H1 (cell line): ENCODE measurements at regions not wholly inside any gene's neighbourhood (a gene's known extent, or its start where the extent isn't known, plus 50 kb on each side); places are given as distances from the start of the nearest gene placed in this dataset.
A peak's percentile ranks its signal among the peaks of the same experiment; 100 is the strongest.

ENCODE experiments used
- CTCF ChIA-PET: fragments of 300-600 bp; sonication (Branson Sonifier 250); formaldehyde crosslinking; loops from one replicate; lab custom pipeline; 2021; ENCODE audit not compliant: partially characterized antibody; lab: Charles Lee
- POLR2A ChIA-PET: fragments of 300-600 bp; sonication (Branson Sonifier 250); formaldehyde crosslinking; loops from one replicate; lab custom pipeline; 2021; ENCODE audit warnings: inconsistent platforms; ENCODE audit not compliant: partially characterized antibody; lab: Charles Lee
- DNase-seq, 2 experiments: peaks; one replicate each; pipeline versions ENCODE4 v3.0.0 to v3.0.0-alpha.2; 2010 to 2022; ENCODE audit warnings: low spot score in 2 of 2, low read depth in 1 of 2, mixed read lengths in 1 of 2
- FAIRE-seq: peaks from 2 replicates; lab custom pipeline; 2011; peaks lifted over from hg19 to GRCh38; lab: Jason Lieb, UNC
- H2AFZ ChIP-seq: 2 replicates; pipeline ENCODE4 v1.8.1; 2012; ENCODE audit warnings: low read length, inconsistent platforms
- H2AK5ac ChIP-seq: 2 replicates; pipeline ENCODE4 v1.6.1; 2013; ENCODE audit warnings: low read depth, low read length
- H2BK120ac ChIP-seq: replicated peaks from 2 replicates; pipeline ENCODE3; 2013; ENCODE audit warnings: low read depth, low read length, inconsistent platforms
- H2BK12ac ChIP-seq: 2 replicates; pipeline ENCODE4 v1.6.1; 2013; ENCODE audit warnings: low read depth, low read length
- H2BK15ac ChIP-seq: 2 replicates; pipeline ENCODE4 v1.6.1; 2013; ENCODE audit warnings: low read length
- H2BK20ac ChIP-seq: 2 replicates; pipeline ENCODE4 v1.6.1; 2013; ENCODE audit warnings: low read length
- H2BK5ac ChIP-seq: 2 replicates; pipeline ENCODE4 v1.6.1; 2013; ENCODE audit warnings: low read depth, low read length
- H3K14ac ChIP-seq: 2 replicates; pipeline ENCODE4 v1.6.1; 2013; ENCODE audit warnings: inconsistent platforms; ENCODE audit not compliant: insufficient read length
- H3K18ac ChIP-seq: 2 replicates; pipeline ENCODE4 v1.6.1; 2013; ENCODE audit warnings: low read length; ENCODE audit errors: extremely low read depth
- H3K23ac ChIP-seq: 2 replicates; pipeline ENCODE4 v1.6.1; 2013; ENCODE audit warnings: inconsistent platforms; ENCODE audit not compliant: insufficient read length
- H3K23me2 ChIP-seq: 2 replicates; pipeline ENCODE4 v1.6.1; 2013; ENCODE audit warnings: low read depth, low read length
- H3K27ac ChIP-seq: 2 replicates; pipeline ENCODE4 v1.6.1; 2011; ENCODE audit warnings: low read depth, low read length, inconsistent platforms
- H3K27me3 ChIP-seq, 4 experiments: replicated peaks in 1 of 4; 1 replicate in 1 of 4; 2 replicates in 3 of 4; pipeline versions ENCODE4 v1.6.1 to v1.8.1; 2011 to 2013; ENCODE audit warnings: low read length in 3 of 4, mild to moderate bottlenecking in 3 of 4, inconsistent platforms in 2 of 4, mixed read lengths in 2 of 4, moderate library complexity in 1 of 4; ENCODE audit not compliant: control insufficient read depth in 3 of 4, insufficient read depth in 3 of 4; ENCODE audit errors: extremely low read depth in 1 of 4
- H3K36me3 ChIP-seq, 4 experiments: 2 replicates each; pipeline versions ENCODE4 v1.6.1 to v1.8.1; 2011 to 2013; ENCODE audit warnings: mild to moderate bottlenecking in 4 of 4, low read length in 3 of 4, moderate library complexity in 2 of 4, control low read depth in 1 of 4, inconsistent platforms in 1 of 4; ENCODE audit not compliant: insufficient read depth in 4 of 4, control insufficient read depth in 2 of 4
- H3K4ac ChIP-seq: replicated peaks from 2 replicates; pipeline ENCODE3; 2013; ENCODE audit warnings: low read length, low read depth, mixed read lengths, inconsistent platforms; ENCODE audit not compliant: insufficient read length
- H3K4me1 ChIP-seq, 4 experiments: replicated peaks in 1 of 4; 1 replicate in 1 of 4; 2 replicates in 3 of 4; pipeline versions ENCODE4 v1.6.1 to v1.8.1; 2011 to 2013; ENCODE audit warnings: low read length in 3 of 4, inconsistent platforms in 2 of 4, mixed read lengths in 1 of 4; ENCODE audit not compliant: insufficient read depth in 4 of 4, control insufficient read depth in 3 of 4
- H3K4me2 ChIP-seq, 2 experiments: 2 replicates each; pipeline versions ENCODE4 v1.6.1 to v1.8.1; 2011 to 2013; ENCODE audit warnings: low read depth in 2 of 2, low read length in 2 of 2, control low read depth in 1 of 2, inconsistent platforms in 1 of 2, mild to moderate bottlenecking in 1 of 2; ENCODE audit not compliant: insufficient read depth in 1 of 2
- H3K4me3 ChIP-seq, 4 experiments: fragments of 200-600, 300-600 bp in 1 of 4; sonication (generic), shearing (Covaris generic), sonication (Bioruptor Twin) in 1 of 4; 2 replicates each; pipeline versions ENCODE4 v1.5.1 to v1.8.1; 2011 to 2016; ENCODE audit warnings: low read length in 4 of 4, low read depth in 3 of 4, control low read depth in 2 of 4, inconsistent platforms in 2 of 4, mild to moderate bottlenecking in 2 of 4, mixed read lengths in 1 of 4, moderate library complexity in 1 of 4; ENCODE audit not compliant: insufficient read depth in 2 of 4; ENCODE audit errors: extremely low read depth in 1 of 4
- H3K56ac ChIP-seq: replicated peaks from 2 replicates; pipeline ENCODE3; 2013; ENCODE audit warnings: low read depth, mild to moderate bottlenecking, mixed read lengths, low read length, inconsistent platforms; ENCODE audit not compliant: insufficient read length
- H3K79me1 ChIP-seq: 2 replicates; pipeline ENCODE4 v1.6.1; 2013; ENCODE audit warnings: low read depth, low read length, control low read depth
- H3K79me2 ChIP-seq, 2 experiments: 2 replicates each; pipeline versions ENCODE4 v1.6.1 to v1.8.1; 2012 to 2013; ENCODE audit warnings: low read length in 2 of 2, mild to moderate bottlenecking in 2 of 2, inconsistent platforms in 1 of 2; ENCODE audit not compliant: insufficient read depth in 2 of 2, control insufficient read depth in 1 of 2
- H3K9ac ChIP-seq, 4 experiments: replicated peaks in 1 of 4; 1 replicate in 1 of 4; 2 replicates in 3 of 4; pipeline versions ENCODE4 v1.6.1 to v1.8.1; 2011 to 2013; ENCODE audit warnings: low read depth in 3 of 4, low read length in 3 of 4, control low read depth in 2 of 4, mild to moderate bottlenecking in 2 of 4, moderate library complexity in 2 of 4, inconsistent platforms in 1 of 4; ENCODE audit errors: extremely low read depth in 1 of 4
- H3K9me3 ChIP-seq, 2 experiments: 2 replicates each; pipeline versions ENCODE4 v1.6.1 to v1.8.1; 2012 to 2013; ENCODE audit warnings: mild to moderate bottlenecking in 2 of 2, moderate library complexity in 2 of 2, control low read depth in 1 of 2, inconsistent platforms in 1 of 2, low read depth in 1 of 2, low read length in 1 of 2, mixed read lengths in 1 of 2; ENCODE audit not compliant: insufficient read depth in 2 of 2
- H4K20me1 ChIP-seq, 2 experiments: replicated peaks in 1 of 2; 2 replicates each; pipeline versions ENCODE3 to v1.8.1; 2011 to 2013; ENCODE audit warnings: inconsistent platforms in 2 of 2, low read length in 2 of 2, mild to moderate bottlenecking in 1 of 2; ENCODE audit not compliant: insufficient read depth in 2 of 2, control insufficient read depth in 1 of 2
- H4K5ac ChIP-seq: 2 replicates; pipeline ENCODE4 v1.6.1; 2013; ENCODE audit warnings: low read length, low read depth, mixed read lengths, inconsistent platforms; ENCODE audit not compliant: insufficient read length
- H4K8ac ChIP-seq: 2 replicates; pipeline ENCODE4 v1.8.0; 2013; ENCODE audit warnings: mild to moderate bottlenecking, moderate library complexity, low read length, inconsistent platforms; ENCODE audit not compliant: insufficient read depth; ENCODE audit errors: extremely low read depth
- H4K91ac ChIP-seq: replicated peaks from 2 replicates; pipeline ENCODE3; 2013; ENCODE audit warnings: low read length, mixed read lengths, inconsistent platforms; ENCODE audit not compliant: insufficient read length
- HDAC2 ChIP-seq, 2 experiments: fragments of 300-600 bp in 1 of 2; sonication (generic) in 1 of 2; IDR thresholded peaks; 2 replicates each; pipeline ENCODE4 v1.6.1; 2011 to 2012; ENCODE audit warnings: low read depth in 2 of 2, low read length in 2 of 2, mild to moderate bottlenecking in 2 of 2, moderate library complexity in 2 of 2, borderline replicate concordance in 1 of 2, inconsistent platforms in 1 of 2
- WGBS, 2 experiments: shearing (Covaris generic) in 1 of 2; methylation state at CpG; one replicate each; pipeline versions ENCODE4 v1.1.6 to v1.1.7; 2013 to 2015; ENCODE audit warnings: low lambda C conversion rate in 2 of 2, mixed read lengths in 2 of 2, inconsistent platforms in 1 of 2, low coverage in 1 of 2, missing lambda C conversion rate in 1 of 2; ENCODE audit not compliant: insufficient replicate concordance in 2 of 2, insufficient coverage in 1 of 2, insufficient read length in 1 of 2; ENCODE audit errors: extremely low coverage in 1 of 2, missing lambda C conversion rate in 1 of 2; 5-methylcytosine and 5-hydroxymethylcytosine counted together

- H2BK120ac ChIP-seq: no peak overlapping the region
- no peak overlapping the region for H4K91ac ChIP-seq
- H3K14ac ChIP-seq: no peak overlapping the region
- no peak overlapping the region for H3K4ac ChIP-seq
- H2BK12ac ChIP-seq: no peak overlapping the region
- ChIA-PET CTCF (interaction anchor here (0.6 to 2.0 kb wide), 10 partner anchors 10 to 851 kb away, joined by 3 to 13 read pairs (median 3); no protein-coding TSS in a partner anchor), POLR2A (no interaction called here)
- H3K27me3 ChIP-seq: no peaks in the 10 kb centered on the region; a peak in 1 of 7 replicates
- no peaks in the 10 kb centered on the region for H3K4me1 ChIP-seq
- no peak overlapping the region for H3K56ac ChIP-seq
- 90% methylated on average over 21 of the region's 21 CpGs; no CpG with 5 or more reads in 1 of the 2 experiments for WGBS, 2 experiments
- H2BK20ac ChIP-seq: no peak overlapping the region
- no peak overlapping the region; the same call in 1 of the 2 replicates for H4K8ac ChIP-seq
- no peaks in the 10 kb centered on the region for H3K79me1 ChIP-seq
- no peaks in the 10 kb centered on the region for H3K23me2 ChIP-seq
- no peak overlapping the region for H2AK5ac ChIP-seq
- H4K5ac ChIP-seq: no peak overlapping the region
- no peak overlapping the region for H2BK5ac ChIP-seq
- H2AFZ ChIP-seq: no peak overlapping the region
- no peak for TF ChIP-seq HDAC2 (IDR thresholded peaks at IDR 0.05; ENCODE audit: borderline replicate concordance in 1 of 2, low read depth in 2 of 2, low read length in 2 of 2)
- TF ChIP-seq, all 59 proteins: peak for 0
- no peak overlapping the region for H3K27ac ChIP-seq
- H4K20me1 ChIP-seq: no peaks in the 10 kb centered on the region
- H3K9ac ChIP-seq: no peak overlapping the region
- H3K18ac ChIP-seq: no peak overlapping the region
- H3K4me2 ChIP-seq: no peak overlapping the region
- no peak for FAIRE-seq
- no peak overlapping the region for H3K23ac ChIP-seq
- H2BK15ac ChIP-seq: no peak overlapping the region
- H3K36me3 ChIP-seq: no peaks in the 10 kb centered on the region
- peaks cover 0 to 3% of the 10 kb centered on the region in 2 experiments; a peak in 1 of 4 replicates for H3K9me3 ChIP-seq
- H3K79me2 ChIP-seq: no peaks in the 10 kb centered on the region
- no peak overlapping the region for H3K4me3 ChIP-seq
- DNase-seq: peak in 1 of 2 experiments; percentile 24
Measured at GRCh38 chr10:130423455-130424305, 287.5 kb downstream of the GLRX3 start.
